Endothelial cell of umbilical vein (primary cell): ENCODE measurements at regions not wholly inside any gene's neighbourhood (a gene's known extent, or its start where the extent isn't known, plus 50 kb on each side); places are given as distances from the start of the nearest gene placed in this dataset.

Source experiments
- BruUV-seq: library from RNA; stranded (reverse); fragments of 400-500 nt; replicated peaks from 2 replicates; lab custom pipeline; 2021; lab: Mats Ljungman, UMichigan
- CTCF ChIA-PET: fragments of 300-600, 350-600 bp; sonication (Branson Sonifier 250); formaldehyde crosslinking; loops from one replicate; lab custom pipeline; 2021; ENCODE audit warnings: antibody characterized with exemption, inconsistent platforms; lab: Charles Lee
- POLR2A ChIA-PET: fragments of 300-600, 350-600 bp; sonication (Branson Sonifier 250); formaldehyde crosslinking; loops from one replicate; lab custom pipeline; 2021; ENCODE audit warnings: antibody characterized with exemption, inconsistent platforms; lab: Charles Lee
- DNase-seq: peaks from one replicate; pipeline ENCODE4 v3.0.0-alpha.2; 2011; ENCODE audit warnings: low read depth, low spot score
- FAIRE-seq: peaks from 2 replicates; lab custom pipeline; 2011; peaks lifted over from hg19 to GRCh38; lab: Jason Lieb, UNC
- H2AFZ ChIP-seq: 2 replicates; pipeline ENCODE4 v1.6.0; 2012; ENCODE audit warnings: low read depth, low read length, control low read depth, inconsistent platforms
- H3K27ac ChIP-seq: 2 replicates; pipeline ENCODE4 v1.5.1; 2011; ENCODE audit warnings: low read depth, mild to moderate bottlenecking, control low read depth, low read length, moderate library complexity; ENCODE audit not compliant: insufficient read depth
- H3K27me3 ChIP-seq, 2 experiments: 2 replicates each; pipeline versions ENCODE4 v1.6.0 to v1.6.1; 2011; ENCODE audit warnings: low read length in 2 of 2, mixed read lengths in 1 of 2; ENCODE audit not compliant: control insufficient read depth in 2 of 2, insufficient read depth in 2 of 2
- H3K36me3 ChIP-seq, 2 experiments: 2 replicates in 1 of 2; 3 replicates in 1 of 2; pipeline ENCODE4 v1.5.1; 2011; ENCODE audit warnings: low read length in 2 of 2, mild to moderate bottlenecking in 1 of 2, moderate library complexity in 1 of 2; ENCODE audit not compliant: control insufficient read depth in 2 of 2, insufficient read depth in 2 of 2; ENCODE audit errors: extremely low read depth in 1 of 2
- H3K4me1 ChIP-seq: 3 replicates; pipeline ENCODE4 v1.5.1; 2011; ENCODE audit warnings: mild to moderate bottlenecking, low read length; ENCODE audit not compliant: control insufficient read depth, insufficient read depth; ENCODE audit errors: extremely low read depth
- H3K4me2 ChIP-seq: 2 replicates; pipeline ENCODE4 v1.6.1; 2011; ENCODE audit warnings: low read length, control low read depth, mixed read lengths; ENCODE audit not compliant: insufficient read depth
- H3K4me3 ChIP-seq, 3 experiments: fragments of 200-600 bp in 1 of 3; sonication (generic), shearing (Covaris generic) in 1 of 3; replicated peaks in 1 of 3; 2 replicates each; pipeline ENCODE4 v1.5.1; 2011 to 2016; ENCODE audit warnings: control low read depth in 3 of 3, low read length in 3 of 3, mild to moderate bottlenecking in 2 of 3, inconsistent platforms in 1 of 3, low read depth in 1 of 3, moderate library complexity in 1 of 3; ENCODE audit not compliant: insufficient read depth in 1 of 3
- H3K79me2 ChIP-seq: 2 replicates; pipeline ENCODE4 v1.6.0; 2012; ENCODE audit warnings: low read length, inconsistent platforms; ENCODE audit not compliant: control insufficient read depth, insufficient read depth
- H3K9ac ChIP-seq: replicated peaks from 2 replicates; pipeline ENCODE3; 2011; ENCODE audit warnings: low read length, control low read depth; ENCODE audit not compliant: insufficient read depth; ENCODE audit errors: extremely low read depth
- H3K9me1 ChIP-seq: replicated peaks from 3 replicates; pipeline ENCODE4 v1.6.0; 2011; ENCODE audit warnings: mild to moderate bottlenecking, low read length; ENCODE audit not compliant: control insufficient read depth, insufficient read depth; ENCODE audit errors: extremely low read depth
- H3K9me3 ChIP-seq: replicated peaks from 2 replicates; pipeline ENCODE4 v1.5.1; 2012; ENCODE audit warnings: low read length, inconsistent platforms; ENCODE audit not compliant: control insufficient read depth, insufficient read depth
- H4K20me1 ChIP-seq: replicated peaks from 2 replicates; pipeline ENCODE3; 2011; ENCODE audit warnings: mild to moderate bottlenecking, low read length; ENCODE audit not compliant: control insufficient read depth, insufficient read depth; ENCODE audit errors: extremely low read depth
- EZH2 ChIP-seq: IDR thresholded peaks from 2 replicates; pipeline ENCODE4 v1.6.1; 2012; ENCODE audit warnings: borderline replicate concordance, low read depth, mild to moderate bottlenecking, moderate library complexity, low read length, inconsistent platforms; ENCODE audit not compliant: severe bottlenecking
- FOS ChIP-seq: IDR thresholded peaks from 2 replicates; pipeline ENCODE4 v1.6.1; 2011; ENCODE audit warnings: mild to moderate bottlenecking, low read length, moderate library complexity, borderline replicate concordance; ENCODE audit not compliant: insufficient read depth
- GATA2 ChIP-seq: IDR thresholded peaks from 2 replicates; pipeline ENCODE4 v1.7.0; 2011; ENCODE audit warnings: low read depth, mild to moderate bottlenecking, moderate library complexity, mixed read lengths, low read length; ENCODE audit not compliant: insufficient read length, insufficient read depth
- JUN ChIP-seq: IDR thresholded peaks from 2 replicates; pipeline ENCODE4 v1.6.1; 2011; ENCODE audit warnings: borderline replicate concordance, low read depth; ENCODE audit not compliant: insufficient read length, insufficient read depth
- MYC ChIP-seq: IDR thresholded peaks from one replicate; pipeline ENCODE4 v1.6.1; 2011; ENCODE audit warnings: mild to moderate bottlenecking, low read depth, low read length
- POLR2A ChIP-seq: IDR thresholded peaks from 2 replicates; pipeline ENCODE4 v1.6.1; 2012; ENCODE audit warnings: low read depth, mild to moderate bottlenecking, control low read depth, low read length
- POLR2AphosphoS5 ChIP-seq: IDR thresholded peaks from 2 replicates; pipeline ENCODE4 v1.6.1; 2012; ENCODE audit warnings: low read depth, mild to moderate bottlenecking, control low read depth, low read length, moderate library complexity; ENCODE audit not compliant: insufficient read depth
- dilution Hi-C: fragments of 300-500 bp; cut with MboI; formaldehyde crosslinking; loops from one replicate; pipeline ENCODE4 v1.15.0; 2019; ENCODE audit warnings: low sequenced_read_pairs; ENCODE audit not compliant: extremely low pct_ligation_motif_present
- intact Hi-C: fragments of 100-400 bp; cut with micrococcal nuclease; formaldehyde crosslinking; loops from one replicate; pipeline ENCODE4 v1.10.0; 2022
- TF ChIP-seq, protein P1 (sequence below): IDR thresholded peaks from 2 replicates; pipeline ENCODE4 v1.6.1; 2011; ENCODE audit not compliant: insufficient read depth, insufficient read length
- TF ChIP-seq, protein P2 (sequence below), 2 donors: IDR thresholded peaks; 1 replicate in 1 of 2; 2 replicates in 1 of 2; pipeline ENCODE4 v1.5.1; 2011; ENCODE audit warnings: low read length in 2 of 2, mild to moderate bottlenecking in 2 of 2, moderate library complexity in 2 of 2, control low read depth in 1 of 2, inconsistent platforms in 1 of 2, low read depth in 1 of 2; ENCODE audit not compliant: insufficient read depth in 1 of 2; ENCODE audit errors: extremely low read depth in 1 of 2

DNA sequence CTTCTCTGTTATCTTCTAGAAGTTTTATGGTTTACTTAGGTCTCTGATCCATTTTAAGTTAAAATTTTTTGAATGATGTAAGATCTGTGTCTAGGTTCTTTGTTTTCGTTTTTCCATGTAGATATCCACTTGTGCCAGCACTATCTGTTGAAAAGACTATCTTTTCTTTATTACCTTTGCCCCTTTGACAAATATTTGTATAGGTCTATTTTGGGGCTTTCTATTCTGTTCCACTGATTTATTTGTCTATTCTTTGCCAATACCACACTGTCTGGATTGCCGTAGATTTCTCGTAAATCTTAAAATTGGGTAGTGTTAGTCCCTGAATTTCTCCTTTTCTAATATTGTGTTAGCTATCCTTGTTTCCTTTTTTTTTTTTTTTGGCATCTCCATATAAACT is 71.4 kb upstream of the PDSS1 start:
- no peak for DNase-seq
- H3K4me2 ChIP-seq, result no peak overlapping the region
- no peak for FAIRE-seq
- intact Hi-C loops (no loop called here), dilution Hi-C loops (no loop called here)
- ChIA-PET POLR2A (no interaction called here), CTCF (interaction anchor here (0.6 kb wide), 1 partner anchor 742 kb away, joined by 4 read pairs; no protein-coding TSS in a partner anchor)
- peaks cover 0 to 9% of the 10 kb centered on the region in 2 experiments for H3K27me3 ChIP-seq
- no peaks in the 10 kb centered on the region for H3K36me3 ChIP-seq
- TF ChIP-seq MYC, result no peak
- no peak for TF ChIP-seq POLR2A
- no peak for TF ChIP-seq POLR2AphosphoS5
- TF ChIP-seq, protein P1, sequence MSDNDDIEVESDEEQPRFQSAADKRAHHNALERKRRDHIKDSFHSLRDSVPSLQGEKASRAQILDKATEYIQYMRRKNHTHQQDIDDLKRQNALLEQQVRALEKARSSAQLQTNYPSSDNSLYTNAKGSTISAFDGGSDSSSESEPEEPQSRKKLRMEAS, result no peak
- no peak for TF ChIP-seq JUN
- no peak for TF ChIP-seq EZH2
- TF ChIP-seq, protein P2, sequence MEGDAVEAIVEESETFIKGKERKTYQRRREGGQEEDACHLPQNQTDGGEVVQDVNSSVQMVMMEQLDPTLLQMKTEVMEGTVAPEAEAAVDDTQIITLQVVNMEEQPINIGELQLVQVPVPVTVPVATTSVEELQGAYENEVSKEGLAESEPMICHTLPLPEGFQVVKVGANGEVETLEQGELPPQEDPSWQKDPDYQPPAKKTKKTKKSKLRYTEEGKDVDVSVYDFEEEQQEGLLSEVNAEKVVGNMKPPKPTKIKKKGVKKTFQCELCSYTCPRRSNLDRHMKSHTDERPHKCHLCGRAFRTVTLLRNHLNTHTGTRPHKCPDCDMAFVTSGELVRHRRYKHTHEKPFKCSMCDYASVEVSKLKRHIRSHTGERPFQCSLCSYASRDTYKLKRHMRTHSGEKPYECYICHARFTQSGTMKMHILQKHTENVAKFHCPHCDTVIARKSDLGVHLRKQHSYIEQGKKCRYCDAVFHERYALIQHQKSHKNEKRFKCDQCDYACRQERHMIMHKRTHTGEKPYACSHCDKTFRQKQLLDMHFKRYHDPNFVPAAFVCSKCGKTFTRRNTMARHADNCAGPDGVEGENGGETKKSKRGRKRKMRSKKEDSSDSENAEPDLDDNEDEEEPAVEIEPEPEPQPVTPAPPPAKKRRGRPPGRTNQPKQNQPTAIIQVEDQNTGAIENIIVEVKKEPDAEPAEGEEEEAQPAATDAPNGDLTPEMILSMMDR (IDR thresholded peaks at IDR 0.05; ENCODE audit: extremely low read depth in 1 of 2, insufficient read depth in 1 of 2, low read depth in 1 of 2, low read length in 2 of 2), result no peak
- TF ChIP-seq GATA2, result no peak
- no peak for TF ChIP-seq FOS
- no peaks in the 10 kb centered on the region for H3K9me3 ChIP-seq
- H3K4me1 ChIP-seq, result no peaks in the 10 kb centered on the region
- H3K9ac ChIP-seq, result no peak overlapping the region
- no peak overlapping the region for H2AFZ ChIP-seq
- no peaks in the 10 kb centered on the region for H4K20me1 ChIP-seq
- H3K79me2 ChIP-seq, result no peaks in the 10 kb centered on the region
- H3K9me1 ChIP-seq, result no peaks in the 10 kb centered on the region
- BruUV-seq, result no TSS peak
- no peak overlapping the region for H3K27ac ChIP-seq
- no peak overlapping the region for H3K4me3 ChIP-seq
